ENCODE measurements at regions not wholly inside any gene's neighbourhood (a gene's known extent, or its start where the extent isn't known, plus 50 kb on each side); places are given as distances from the start of the nearest gene placed in this dataset.

DNA sequence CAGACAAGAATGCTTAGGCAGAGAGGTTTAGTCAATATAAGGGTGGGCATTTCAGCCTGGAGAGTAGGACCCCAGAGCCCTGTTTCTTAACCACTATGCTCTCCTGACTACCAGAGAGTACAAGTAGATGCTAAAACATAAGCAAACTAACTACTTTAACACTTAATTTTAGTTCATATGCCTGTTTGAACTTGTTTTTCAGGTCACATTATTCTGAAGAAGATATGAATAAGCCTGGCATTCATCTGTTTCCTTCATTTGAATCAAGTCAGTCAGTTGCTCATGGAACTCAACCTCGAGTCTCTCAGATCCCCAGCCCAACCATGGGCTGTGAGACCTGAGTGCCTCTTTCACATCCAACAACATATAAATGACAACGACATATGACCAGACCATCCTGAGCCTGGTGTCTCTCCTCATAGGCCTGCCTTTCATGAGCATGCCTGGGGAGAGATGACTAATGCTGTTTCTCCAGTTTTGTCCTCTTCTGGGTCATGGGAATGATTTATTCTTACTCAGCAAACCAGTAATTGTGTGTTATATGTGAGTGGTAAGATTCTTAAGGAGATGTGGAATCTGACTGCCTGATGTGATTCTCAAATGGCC lies 251.1 kb upstream of the BTG1 start:
- Histone ChIP-seq H3K27me3 (replicated peaks; ENCODE audit: insufficient read depth, low read length) (no peaks in the 10 kb centered on the region), H3K9me2 (replicated peaks; ENCODE audit: insufficient read depth, low read length) (no peaks in the 10 kb centered on the region), H3K9ac (ENCODE audit: low read length) (no peak overlapping the region), H3K4me3 (ENCODE audit: low read length) (no peak overlapping the region), H3K79me2 (ENCODE audit: low read length) (no peaks in the 10 kb centered on the region), H3K27ac (ENCODE audit: low read length) (no peak overlapping the region), H3F3A (ENCODE audit: insufficient read depth, low read length) (no peaks in the 10 kb centered on the region), H3K9me3 (replicated peaks; ENCODE audit: insufficient read depth, low read length) (no peaks in the 10 kb centered on the region), H3K4me2 (ENCODE audit: low read depth, low read length) (no peak overlapping the region), H3K4me1 (ENCODE audit: low read length) (peaks cover 6% of the 10 kb centered on the region), H4K20me1 (ENCODE audit: insufficient read depth, low read length) (no peaks in the 10 kb centered on the region), H3K36me3 (replicated peaks; ENCODE audit: insufficient read depth, low read length) (no peaks in the 10 kb centered on the region), H2AFZ (ENCODE audit: low read length) (no peak overlapping the region)
- TF ChIP-seq EZH2 (optimal IDR thresholded peaks at IDR 0.05; ENCODE audit: low read depth, low read length) (no peak), EZH2phosphoT487 (IDR thresholded peaks at IDR 0.05; ENCODE audit: low read length) (no peak)
- TF ChIP-seq, protein P1, sequence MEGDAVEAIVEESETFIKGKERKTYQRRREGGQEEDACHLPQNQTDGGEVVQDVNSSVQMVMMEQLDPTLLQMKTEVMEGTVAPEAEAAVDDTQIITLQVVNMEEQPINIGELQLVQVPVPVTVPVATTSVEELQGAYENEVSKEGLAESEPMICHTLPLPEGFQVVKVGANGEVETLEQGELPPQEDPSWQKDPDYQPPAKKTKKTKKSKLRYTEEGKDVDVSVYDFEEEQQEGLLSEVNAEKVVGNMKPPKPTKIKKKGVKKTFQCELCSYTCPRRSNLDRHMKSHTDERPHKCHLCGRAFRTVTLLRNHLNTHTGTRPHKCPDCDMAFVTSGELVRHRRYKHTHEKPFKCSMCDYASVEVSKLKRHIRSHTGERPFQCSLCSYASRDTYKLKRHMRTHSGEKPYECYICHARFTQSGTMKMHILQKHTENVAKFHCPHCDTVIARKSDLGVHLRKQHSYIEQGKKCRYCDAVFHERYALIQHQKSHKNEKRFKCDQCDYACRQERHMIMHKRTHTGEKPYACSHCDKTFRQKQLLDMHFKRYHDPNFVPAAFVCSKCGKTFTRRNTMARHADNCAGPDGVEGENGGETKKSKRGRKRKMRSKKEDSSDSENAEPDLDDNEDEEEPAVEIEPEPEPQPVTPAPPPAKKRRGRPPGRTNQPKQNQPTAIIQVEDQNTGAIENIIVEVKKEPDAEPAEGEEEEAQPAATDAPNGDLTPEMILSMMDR (IDR thresholded peaks at IDR 0.05; ENCODE audit: low read length): no peak
- no peak for DNase-seq

DNA sequence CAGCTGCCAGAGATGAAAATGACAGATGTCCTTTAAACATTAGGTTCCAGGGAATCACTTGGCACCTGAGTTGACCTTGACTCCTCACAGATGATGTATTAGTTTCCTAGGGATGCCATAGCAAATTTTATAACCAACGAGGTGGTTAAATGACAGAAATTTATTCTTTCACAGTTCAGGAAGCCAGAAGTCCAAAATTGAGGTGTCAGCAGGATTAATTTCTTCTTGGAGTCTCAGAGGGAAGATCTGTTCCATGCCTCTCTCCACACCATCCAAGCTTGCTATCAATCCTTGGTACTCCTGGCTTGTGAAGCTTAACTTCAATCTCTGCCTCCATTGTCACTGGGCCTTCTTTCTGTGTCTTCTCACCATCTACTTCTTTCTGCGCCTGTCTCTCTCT lies 249.7 kb upstream of the BTG1 start:
- Histone ChIP-seq H4K20me1 (ENCODE audit: insufficient read depth, low read length) (no peaks in the 10 kb centered on the region), H3K4me1 (ENCODE audit: low read length) (peaks cover 6% of the 10 kb centered on the region), H3K4me2 (ENCODE audit: low read depth, low read length) (no peak overlapping the region), H3K9ac (ENCODE audit: low read length) (no peak overlapping the region), H2AFZ (ENCODE audit: low read length) (no peak overlapping the region), H3K9me2 (replicated peaks; ENCODE audit: insufficient read depth, low read length) (no peaks in the 10 kb centered on the region), H3K27ac (ENCODE audit: low read length) (no peak overlapping the region), H3K9me3 (replicated peaks; ENCODE audit: insufficient read depth, low read length) (no peaks in the 10 kb centered on the region), H3K36me3 (replicated peaks; ENCODE audit: insufficient read depth, low read length) (no peaks in the 10 kb centered on the region), H3K27me3 (replicated peaks; ENCODE audit: insufficient read depth, low read length) (no peaks in the 10 kb centered on the region), H3K79me2 (ENCODE audit: low read length) (no peaks in the 10 kb centered on the region), H3F3A (ENCODE audit: insufficient read depth, low read length) (no peaks in the 10 kb centered on the region), H3K4me3 (ENCODE audit: low read length) (no peak overlapping the region)
- no peak for DNase-seq
- no peak for TF ChIP-seq EZH2phosphoT487 (IDR thresholded peaks at IDR 0.05; ENCODE audit: low read length)
- no peak for TF ChIP-seq EZH2 (optimal IDR thresholded peaks at IDR 0.05; ENCODE audit: low read depth, low read length)
- TF ChIP-seq, protein P1 (IDR thresholded peaks at IDR 0.05; ENCODE audit: low read length): no peak

DNA sequence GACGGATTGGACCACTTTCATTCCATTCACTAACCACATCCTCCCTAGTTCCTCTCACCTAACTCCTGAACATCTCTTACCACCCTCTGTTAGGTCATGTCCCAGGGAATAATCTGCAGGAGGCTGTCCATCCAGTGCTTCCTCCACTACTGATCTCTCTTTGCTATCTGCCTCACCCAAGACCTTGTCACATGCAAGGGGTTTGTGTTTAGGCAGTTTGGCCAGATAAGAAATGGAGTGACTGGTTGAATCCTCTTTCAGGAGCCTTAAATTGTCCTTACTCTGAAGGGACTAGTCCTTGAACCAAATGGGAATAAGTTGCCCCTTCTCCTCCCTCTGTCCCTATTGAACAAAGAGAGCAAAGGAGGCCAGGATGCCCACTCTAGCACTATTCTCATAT lies 249.2 kb upstream of the BTG1 start:
- Histone ChIP-seq H3K4me2 (ENCODE audit: low read depth, low read length) (no peak overlapping the region), H3K27me3 (replicated peaks; ENCODE audit: insufficient read depth, low read length) (no peaks in the 10 kb centered on the region), H3K4me3 (ENCODE audit: low read length) (no peak overlapping the region), H3F3A (ENCODE audit: insufficient read depth, low read length) (no peaks in the 10 kb centered on the region), H3K9ac (ENCODE audit: low read length) (no peak overlapping the region), H3K79me2 (ENCODE audit: low read length) (no peaks in the 10 kb centered on the region), H3K36me3 (replicated peaks; ENCODE audit: insufficient read depth, low read length) (no peaks in the 10 kb centered on the region), H3K9me2 (replicated peaks; ENCODE audit: insufficient read depth, low read length) (no peaks in the 10 kb centered on the region), H3K4me1 (ENCODE audit: low read length) (peaks cover 2% of the 10 kb centered on the region), H2AFZ (ENCODE audit: low read length) (no peak overlapping the region), H3K9me3 (replicated peaks; ENCODE audit: insufficient read depth, low read length) (no peaks in the 10 kb centered on the region), H4K20me1 (ENCODE audit: insufficient read depth, low read length) (no peaks in the 10 kb centered on the region), H3K27ac (ENCODE audit: low read length) (no peak overlapping the region)
- TF ChIP-seq, protein P1 (IDR thresholded peaks at IDR 0.05; ENCODE audit: low read length): no peak
- no peak for TF ChIP-seq EZH2 (optimal IDR thresholded peaks at IDR 0.05; ENCODE audit: low read depth, low read length)
- no peak for TF ChIP-seq EZH2phosphoT487 (IDR thresholded peaks at IDR 0.05; ENCODE audit: low read length)
- DNase-seq: no peak
